ENCODE measurements at regions not wholly inside any gene's neighbourhood (a gene's known extent, or its start where the extent isn't known, plus 50 kb on each side); places are given as distances from the start of the nearest gene placed in this dataset.

DNA sequence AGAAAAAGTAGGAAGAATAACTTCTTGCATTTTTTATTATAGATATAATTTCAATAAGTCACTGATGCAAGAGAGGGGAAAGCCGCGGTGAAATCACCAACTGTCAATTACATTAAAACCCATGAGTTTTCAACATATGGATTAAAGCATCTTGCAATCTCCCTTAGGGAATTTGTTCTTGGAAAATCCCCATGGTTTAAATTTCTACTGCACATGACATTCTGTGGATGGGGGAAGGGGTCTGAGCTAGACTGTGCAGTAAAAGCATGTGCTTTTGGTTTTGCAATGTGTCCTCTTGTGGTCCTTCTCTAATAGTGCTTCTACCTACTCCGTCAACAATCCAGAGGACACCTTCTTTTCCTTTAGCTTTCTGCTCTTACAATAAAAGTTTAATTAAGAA, 894.0 kb downstream of the DCDC2C start:
- TF ChIP-seq, protein P1, sequence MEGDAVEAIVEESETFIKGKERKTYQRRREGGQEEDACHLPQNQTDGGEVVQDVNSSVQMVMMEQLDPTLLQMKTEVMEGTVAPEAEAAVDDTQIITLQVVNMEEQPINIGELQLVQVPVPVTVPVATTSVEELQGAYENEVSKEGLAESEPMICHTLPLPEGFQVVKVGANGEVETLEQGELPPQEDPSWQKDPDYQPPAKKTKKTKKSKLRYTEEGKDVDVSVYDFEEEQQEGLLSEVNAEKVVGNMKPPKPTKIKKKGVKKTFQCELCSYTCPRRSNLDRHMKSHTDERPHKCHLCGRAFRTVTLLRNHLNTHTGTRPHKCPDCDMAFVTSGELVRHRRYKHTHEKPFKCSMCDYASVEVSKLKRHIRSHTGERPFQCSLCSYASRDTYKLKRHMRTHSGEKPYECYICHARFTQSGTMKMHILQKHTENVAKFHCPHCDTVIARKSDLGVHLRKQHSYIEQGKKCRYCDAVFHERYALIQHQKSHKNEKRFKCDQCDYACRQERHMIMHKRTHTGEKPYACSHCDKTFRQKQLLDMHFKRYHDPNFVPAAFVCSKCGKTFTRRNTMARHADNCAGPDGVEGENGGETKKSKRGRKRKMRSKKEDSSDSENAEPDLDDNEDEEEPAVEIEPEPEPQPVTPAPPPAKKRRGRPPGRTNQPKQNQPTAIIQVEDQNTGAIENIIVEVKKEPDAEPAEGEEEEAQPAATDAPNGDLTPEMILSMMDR (IDR thresholded peaks at IDR 0.05; ENCODE audit: borderline replicate concordance, control extremely low read depth, extremely low read depth, insufficient read depth, missing control alignments), result no peak
- no peak for DNase-seq (ENCODE audit: low spot score)
- in situ Hi-C loops (cut with MboI; ENCODE audit: low sequenced_read_pairs, unreplicated experiment), result no loop called here

GRCh38 chr2:4604767-4605166, 901.4 kb downstream of the DCDC2C start:
- DNase-seq (ENCODE audit: low spot score), result no peak
- in situ Hi-C loops (cut with MboI; ENCODE audit: low sequenced_read_pairs, unreplicated experiment), result no loop called here
- TF ChIP-seq, protein P1 (IDR thresholded peaks at IDR 0.05; ENCODE audit: borderline replicate concordance, control extremely low read depth, extremely low read depth, insufficient read depth, missing control alignments), result no peak

GRCh38 chr2:4618141-4618540, 914.8 kb downstream of the DCDC2C start:
- no peak for DNase-seq (ENCODE audit: low spot score)
- in situ Hi-C loops (cut with MboI; ENCODE audit: low sequenced_read_pairs, unreplicated experiment), result no loop called here
- TF ChIP-seq, protein P1 (IDR thresholded peaks at IDR 0.05; ENCODE audit: borderline replicate concordance, control extremely low read depth, extremely low read depth, insufficient read depth, missing control alignments), result no peak

DNA sequence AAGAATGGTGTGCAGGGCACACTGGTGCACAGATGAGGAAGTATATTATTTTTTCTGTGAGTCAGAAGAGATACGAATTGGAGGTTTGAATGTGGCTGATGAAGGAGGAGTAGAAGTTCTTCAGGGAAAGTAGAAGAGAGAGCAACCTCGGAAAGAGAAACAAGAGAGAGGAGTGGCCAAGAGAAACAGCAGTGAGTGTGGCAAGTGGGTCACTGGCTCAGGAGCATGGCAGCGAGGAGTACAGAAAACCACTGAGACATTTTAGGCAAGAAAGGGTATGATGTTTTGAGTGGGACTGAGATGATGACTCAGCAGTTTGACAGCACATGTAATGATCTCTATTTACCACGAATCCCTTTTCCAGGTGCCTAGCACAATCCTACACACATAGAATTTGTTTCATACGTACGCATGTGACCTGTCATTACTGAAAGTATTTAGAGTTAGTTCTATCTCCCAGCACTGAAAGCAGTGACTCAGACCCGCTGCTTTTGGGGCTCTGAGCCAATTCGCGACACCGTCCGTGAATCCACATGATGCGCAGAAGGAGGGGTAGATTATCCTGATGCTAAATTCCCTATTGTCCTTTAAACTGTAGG, 915.4 kb downstream of the DCDC2C start:
- no peak for DNase-seq (ENCODE audit: low spot score)
- TF ChIP-seq, protein P1 (IDR thresholded peaks at IDR 0.05; ENCODE audit: borderline replicate concordance, control extremely low read depth, extremely low read depth, insufficient read depth, missing control alignments), result no peak
- in situ Hi-C loops (cut with MboI; ENCODE audit: low sequenced_read_pairs, unreplicated experiment), result no loop called here

DNA sequence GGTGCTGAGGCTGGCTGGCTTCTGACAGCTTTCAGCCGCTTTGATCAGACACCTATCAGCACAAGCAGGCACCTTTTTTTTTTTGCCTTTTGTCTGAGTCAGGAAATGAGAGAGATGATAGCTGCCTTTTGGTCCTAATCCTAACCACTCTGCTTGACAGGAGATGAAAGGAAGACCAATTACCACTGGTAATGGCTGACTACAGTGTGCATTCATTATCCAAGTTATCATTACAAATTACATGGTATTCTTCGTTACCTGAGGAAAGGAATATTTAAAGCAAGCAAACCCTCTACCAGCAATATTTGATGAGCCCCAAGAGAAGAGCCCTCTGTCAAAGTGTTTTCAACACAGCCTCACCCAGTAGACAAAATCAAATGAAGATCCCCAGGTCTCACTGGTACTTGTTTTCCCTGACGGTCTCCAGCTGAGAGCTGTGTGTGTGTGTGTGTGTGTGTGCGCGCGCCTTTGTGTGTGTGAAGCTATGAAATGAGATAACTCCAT, 925.7 kb downstream of the DCDC2C start:
- in situ Hi-C loops (cut with MboI; ENCODE audit: low sequenced_read_pairs, unreplicated experiment), result no loop called here
- no peak for DNase-seq (ENCODE audit: low spot score)
- TF ChIP-seq, protein P1 (IDR thresholded peaks at IDR 0.05; ENCODE audit: borderline replicate concordance, control extremely low read depth, extremely low read depth, insufficient read depth, missing control alignments), result no peak

DNA sequence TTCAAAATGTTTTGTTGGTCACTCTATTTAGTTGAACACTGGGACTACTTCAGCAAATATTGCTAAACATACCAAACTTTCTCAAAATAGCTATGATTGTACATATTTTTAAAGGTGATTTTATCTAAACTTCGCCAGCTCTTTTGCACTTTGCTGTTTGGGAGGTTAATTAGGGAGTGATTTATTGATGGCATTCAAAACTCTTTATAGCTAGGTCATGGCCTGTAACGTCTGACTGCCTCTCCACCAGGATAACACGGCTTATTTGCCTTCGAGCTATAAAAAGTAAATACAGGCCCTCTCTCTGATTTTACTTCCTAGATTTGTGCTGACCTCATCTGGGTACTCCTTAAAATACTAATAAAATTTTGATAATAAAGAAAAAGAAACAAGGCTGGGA, 931.9 kb downstream of the DCDC2C start:
- in situ Hi-C loops (cut with MboI; ENCODE audit: low sequenced_read_pairs, unreplicated experiment), result no loop called here
- no peak for DNase-seq (ENCODE audit: low spot score)
- TF ChIP-seq, protein P1 (IDR thresholded peaks at IDR 0.05; ENCODE audit: borderline replicate concordance, control extremely low read depth, extremely low read depth, insufficient read depth, missing control alignments), result no peak
